Panc1 (cell line): ENCODE measurements at regions not wholly inside any gene's neighbourhood (a gene's known extent, or its start where the extent isn't known, plus 50 kb on each side); places are given as distances from the start of the nearest gene placed in this dataset.

Source experiments
- CTCF ChIP-seq: fragments of 450-650 bp; IDR thresholded peaks from 2 replicates; pipeline ENCODE4 v1.5.1; 2017; ENCODE audit warnings: mild to moderate bottlenecking
- REST ChIP-seq, 2 experiments: IDR thresholded peaks; 2 replicates each; pipeline ENCODE4 v1.6.1; 2011 to 2012; ENCODE audit warnings: low read depth in 2 of 2, control low read depth in 1 of 2, low read length in 1 of 2, mild to moderate bottlenecking in 1 of 2, moderate library complexity in 1 of 2; ENCODE audit not compliant: insufficient read depth in 1 of 2
- SIN3A ChIP-seq: IDR thresholded peaks from 2 replicates; pipeline ENCODE4 v1.6.1; 2012; ENCODE audit warnings: low read depth, mild to moderate bottlenecking, low read length, moderate library complexity, borderline replicate concordance; ENCODE audit not compliant: insufficient read depth

- TF ChIP-seq CTCF (no peak), SIN3A (no peak), REST (IDR thresholded peaks at IDR 0.05; ENCODE audit: insufficient read depth in 1 of 2, low read depth in 2 of 2, low read length in 1 of 2) (no peak)
Observed at GRCh38 chr4:138740816-138741745, 274.5 kb upstream of the NOCT start.
